HPDE6-E6E7 (cell line): ENCODE measurements at regions not wholly inside any gene's neighbourhood (a gene's known extent, or its start where the extent isn't known, plus 50 kb on each side); places are given as distances from the start of the nearest gene placed in this dataset.
"Not testable (repeated sequence)": the region's sequence is repeated elsewhere in the genome, so short reads cannot be mapped to it uniquely, and the experiment has no call there.

Source experiments
- DNase-seq: peaks from one replicate; pipeline ENCODE4 v3.0.0; 2011; ENCODE audit warnings: missing footprints; ENCODE audit errors: extremely low spot score

- DNase-seq, result not testable (repeated sequence)
Observed at GRCh38 chr10:90118567-90118966, 417.2 kb downstream of the KIF20B start.

GRCh38 chr10:90119631-90120280, 418.4 kb downstream of the KIF20B start:
- DNase-seq, result not testable (repeated sequence)

- no peak for DNase-seq
Observed at GRCh38 chr10:90125456-90126255, 424.3 kb downstream of the KIF20B start.

GRCh38 chr10:90126256-90126595, 424.8 kb downstream of the KIF20B start:
- no peak for DNase-seq

- no peak for DNase-seq
Observed at GRCh38 chr10:90130321-90131086, 429.1 kb downstream of the KIF20B start.

GRCh38 chr10:90133606-90134005, 432.2 kb downstream of the KIF20B start:
- no peak for DNase-seq

- DNase-seq, result no peak
Observed at GRCh38 chr10:90136731-90137316, 435.4 kb downstream of the KIF20B start.

- DNase-seq, result no peak
Observed at GRCh38 chr10:90138844-90139243, 437.5 kb downstream of the KIF20B start.

GRCh38 chr10:90141791-90142190, 440.4 kb downstream of the KIF20B start:
- DNase-seq, result no peak

GRCh38 chr10:90143937-90144336, 442.5 kb downstream of the KIF20B start:
- DNase-seq, result no peak

- DNase-seq, result no peak
Observed at GRCh38 chr10:90148116-90148855, 446.9 kb downstream of the KIF20B start.

- DNase-seq, result no peak
Observed at GRCh38 chr10:90149563-90149962, 448.2 kb downstream of the KIF20B start.

GRCh38 chr10:90162271-90162853, 461.0 kb downstream of the KIF20B start:
- DNase-seq, result no peak

- DNase-seq, result peak; percentile 13
Observed at GRCh38 chr10:90167174-90168064, 466.0 kb downstream of the KIF20B start.

- DNase-seq, result no peak
Observed at GRCh38 chr10:90168244-90168643, 466.9 kb downstream of the KIF20B start.

GRCh38 chr10:90171014-90171722, 469.8 kb downstream of the KIF20B start:
- no peak for DNase-seq

- no peak for DNase-seq
Observed at GRCh38 chr10:90174531-90174930, 473.1 kb downstream of the KIF20B start.

GRCh38 chr10:90175161-90175681, 473.8 kb downstream of the KIF20B start:
- peak; percentile 22 for DNase-seq
